H9 (cell line): ENCODE measurements at regions not wholly inside any gene's neighbourhood (a gene's known extent, or its start where the extent isn't known, plus 50 kb on each side); places are given as distances from the start of the nearest gene placed in this dataset.

Source experiments
- DNase-seq: peaks from one replicate; pipeline ENCODE4 v3.0.0-alpha.2; 2017
- H2AFZ ChIP-seq: one replicate; pipeline ENCODE4 v1.6.1; 2013; ENCODE audit warnings: mild to moderate bottlenecking, low read length, control low read depth, moderate library complexity
- H2AK5ac ChIP-seq: 2 replicates; pipeline ENCODE4 v1.6.1; 2013; ENCODE audit warnings: low read length, control low read depth, mixed read lengths; ENCODE audit not compliant: insufficient read length
- H2BK120ac ChIP-seq: one replicate; pipeline ENCODE4 v1.6.1; 2013; ENCODE audit warnings: low read depth, mild to moderate bottlenecking, low read length, control low read depth, inconsistent platforms; ENCODE audit not compliant: poor library complexity, severe bottlenecking
- H2BK12ac ChIP-seq: 2 replicates; pipeline ENCODE4 v1.6.1; 2013; ENCODE audit warnings: low read length, control low read depth, mixed read lengths, low read depth; ENCODE audit not compliant: insufficient read length
- H2BK15ac ChIP-seq: 2 replicates; pipeline ENCODE4 v1.6.1; 2013; ENCODE audit warnings: low read depth, low read length, control low read depth
- H2BK20ac ChIP-seq: one replicate; pipeline ENCODE4 v1.6.1; 2013; ENCODE audit warnings: low read depth, mild to moderate bottlenecking, low read length, control low read depth, inconsistent platforms; ENCODE audit not compliant: poor library complexity, severe bottlenecking
- H2BK5ac ChIP-seq: 2 replicates; pipeline ENCODE4 v1.6.1; 2013; ENCODE audit warnings: low read length, control low read depth, mixed read lengths; ENCODE audit not compliant: insufficient read length
- H3K14ac ChIP-seq: 2 replicates; pipeline ENCODE4 v1.6.1; 2013; ENCODE audit warnings: low read length, control low read depth; ENCODE audit not compliant: insufficient read depth
- H3K18ac ChIP-seq: 2 replicates; pipeline ENCODE4 v1.6.1; 2013; ENCODE audit warnings: low read depth, mild to moderate bottlenecking, mixed read lengths, low read length, control low read depth; ENCODE audit not compliant: insufficient read length
- H3K23ac ChIP-seq: 2 replicates; pipeline ENCODE4 v1.6.1; 2013; ENCODE audit warnings: low read length, control low read depth, mixed read lengths, low read depth; ENCODE audit not compliant: insufficient read length
- H3K23me2 ChIP-seq: 2 replicates; pipeline ENCODE4 v1.6.1; 2013; ENCODE audit warnings: low read depth, mild to moderate bottlenecking, mixed read lengths, low read length, control low read depth; ENCODE audit not compliant: insufficient read length, poor library complexity, severe bottlenecking
- H3K27ac ChIP-seq: 2 replicates; pipeline ENCODE4 v1.5.1; 2013; ENCODE audit warnings: low read length, control low read depth, mixed read lengths, low read depth; ENCODE audit not compliant: insufficient read length
- H3K27me3 ChIP-seq: 2 replicates; pipeline ENCODE4 v1.6.1; 2013; ENCODE audit warnings: low read length, control low read depth, inconsistent platforms; ENCODE audit not compliant: insufficient read depth
- H3K4ac ChIP-seq: 2 replicates; pipeline ENCODE4 v1.6.1; 2013; ENCODE audit warnings: low read depth, mild to moderate bottlenecking, control low read depth, inconsistent platforms, low read length, moderate library complexity
- H3K4me1 ChIP-seq: 2 replicates; pipeline ENCODE4 v1.6.1; 2013; ENCODE audit warnings: low read length, control low read depth, inconsistent platforms; ENCODE audit not compliant: insufficient read depth
- H3K4me2 ChIP-seq: 2 replicates; pipeline ENCODE4 v1.6.1; 2013; ENCODE audit warnings: low read length, control low read depth, mixed read lengths; ENCODE audit not compliant: insufficient read length, insufficient read depth
- H3K56ac ChIP-seq: 2 replicates; pipeline ENCODE4 v1.6.1; 2013; ENCODE audit warnings: low read depth, mild to moderate bottlenecking, mixed read lengths, low read length, control low read depth; ENCODE audit not compliant: insufficient read length
- H3K79me1 ChIP-seq: 2 replicates; pipeline ENCODE4 v1.6.1; 2013; ENCODE audit warnings: low read depth, mild to moderate bottlenecking, moderate library complexity, low read length, control low read depth, inconsistent platforms; ENCODE audit not compliant: insufficient read depth, poor library complexity, severe bottlenecking
- H3K79me2 ChIP-seq: 2 replicates; pipeline ENCODE4 v1.6.1; 2013; ENCODE audit warnings: low read length, control low read depth, inconsistent platforms; ENCODE audit not compliant: insufficient read depth
- H3K9ac ChIP-seq: 2 replicates; pipeline ENCODE4 v1.6.1; 2013; ENCODE audit warnings: low read length, control low read depth, mixed read lengths; ENCODE audit not compliant: insufficient read length; ENCODE audit errors: extremely low read depth
- H3K9me3 ChIP-seq: one replicate; pipeline ENCODE4 v1.6.1; 2013; ENCODE audit warnings: low read depth, low read length, inconsistent platforms; ENCODE audit not compliant: control insufficient read depth
- H3T11ph ChIP-seq: one replicate; pipeline ENCODE4 v1.6.1; 2013; ENCODE audit warnings: mild to moderate bottlenecking, low read length, control low read depth, inconsistent platforms
- H4K20me1 ChIP-seq: one replicate; pipeline ENCODE4 v1.6.1; 2013; ENCODE audit not compliant: control insufficient read depth, insufficient read length, insufficient read depth
- H4K5ac ChIP-seq: 2 replicates; pipeline ENCODE4 v1.6.1; 2013; ENCODE audit warnings: low read depth, mild to moderate bottlenecking, mixed read lengths, low read length, control low read depth; ENCODE audit not compliant: insufficient read length
- H4K8ac ChIP-seq: replicated peaks from 2 replicates; pipeline ENCODE4 v1.6.1; 2013; ENCODE audit warnings: low read length, control low read depth, mixed read lengths, low read depth; ENCODE audit not compliant: insufficient read length
- H4K91ac ChIP-seq: 2 replicates; pipeline ENCODE4 v1.6.1; 2013; ENCODE audit warnings: low read depth, mild to moderate bottlenecking, moderate library complexity, mixed read lengths, low read length, control low read depth; ENCODE audit not compliant: insufficient read length
- H3K27ac Mint-ChIP-seq, 3 experiments: 2 replicates in 2 of 3; 3 replicates in 1 of 3; pipeline ENCODE4 v1.8.0; 2020 to 2021; ENCODE audit warnings: mixed read lengths in 3 of 3, mild to moderate bottlenecking in 1 of 3, moderate library complexity in 1 of 3
- H3K27me3 Mint-ChIP-seq: 2 replicates; pipeline ENCODE4 v1.8.0; 2021; ENCODE audit warnings: low read depth, mild to moderate bottlenecking, moderate library complexity, mixed read lengths
- H3K36me3 Mint-ChIP-seq, 3 experiments: 2 replicates in 2 of 3; 3 replicates in 1 of 3; pipeline ENCODE4 v1.8.0; 2020 to 2021; ENCODE audit warnings: low read depth in 3 of 3, mixed read lengths in 3 of 3; ENCODE audit not compliant: insufficient read depth in 1 of 3
- H3K4me1 Mint-ChIP-seq, 2 experiments: 2 replicates each; pipeline ENCODE4 v1.8.0; 2020; ENCODE audit warnings: mixed read lengths in 2 of 2
- H3K4me3 Mint-ChIP-seq, 2 experiments: 2 replicates in 1 of 2; 3 replicates in 1 of 2; pipeline ENCODE4 v1.8.0; 2020 to 2021; ENCODE audit warnings: mild to moderate bottlenecking in 2 of 2, mixed read lengths in 2 of 2, moderate library complexity in 1 of 2
- H3K9me3 Mint-ChIP-seq, 2 experiments: 2 replicates in 1 of 2; 3 replicates in 1 of 2; pipeline ENCODE4 v1.8.0; 2020; ENCODE audit warnings: mild to moderate bottlenecking in 2 of 2, mixed read lengths in 2 of 2, moderate library complexity in 1 of 2
- CTCF ChIP-seq: fragments of 200-600 bp; sonication (generic); conservative IDR thresholded peaks from 3 replicates; pipeline ENCODE4 v1.8.0; 2021; ENCODE audit warnings: antibody characterized with exemption, mild to moderate bottlenecking
- WGBS: extraction: QIAGEN DNeasy Blood & Tissue Kit; methylation state at CpG from one replicate; pipeline ENCODE4 v1.1.7; 2013; ENCODE audit warnings: missing lambda C conversion rate, low lambda C conversion rate, mixed read lengths; ENCODE audit not compliant: insufficient read length; ENCODE audit errors: extremely low coverage; 5-methylcytosine and 5-hydroxymethylcytosine counted together

GRCh38 chr3:90054311-90054710 is 946.9 kb downstream of the EPHA3 start:
- no peaks in the 10 kb centered on the region for H3K27me3 ChIP-seq
- no peak overlapping the region for H3K56ac ChIP-seq
- no peaks in the 10 kb centered on the region for H3K9me3 ChIP-seq
- no peak overlapping the region for H2BK120ac ChIP-seq
- Mint-ChIP-seq H3K4me1 (peaks cover 0 to 2% of the 10 kb centered on the region in 2 experiments; a peak in 2 of 4 replicates), H3K27me3 (no peaks in the 10 kb centered on the region), H3K9me3 (peaks cover 6 to 7% of the 10 kb centered on the region in 2 experiments; a peak in 4 of 5 replicates), H3K27ac (no peak overlapping the region), H3K4me3 (no peak overlapping the region), H3K36me3 (peaks cover 4 to 9% (median 5%) of the 10 kb centered on the region in 3 experiments; a peak in 2 of 7 replicates)
- TF ChIP-seq CTCF = no peak
- no CpG with 5 or more reads among the region's 1 CpG for WGBS
- no peak overlapping the region for H2AFZ ChIP-seq
- H2BK12ac ChIP-seq = no peak overlapping the region
- DNase-seq = no peak
- no peak overlapping the region for H3K23ac ChIP-seq
- no peaks in the 10 kb centered on the region for H3K79me1 ChIP-seq
- no peak overlapping the region for H3K9ac ChIP-seq
- no peak overlapping the region for H2AK5ac ChIP-seq
- H3K27ac ChIP-seq = no peak overlapping the region
- H3K14ac ChIP-seq = no peak overlapping the region
- no peak overlapping the region for H2BK15ac ChIP-seq
- H3K18ac ChIP-seq = no peak overlapping the region
- no peak overlapping the region for H2BK20ac ChIP-seq
- no peak overlapping the region for H4K91ac ChIP-seq
- no peaks in the 10 kb centered on the region for H3K23me2 ChIP-seq
- no peaks in the 10 kb centered on the region for H4K20me1 ChIP-seq
- no peak overlapping the region for H3K4ac ChIP-seq
- no peaks in the 10 kb centered on the region for H3K79me2 ChIP-seq
- no peak overlapping the region for H4K5ac ChIP-seq
- no peak overlapping the region for H4K8ac ChIP-seq
- H2BK5ac ChIP-seq = no peak overlapping the region
- no peak overlapping the region for H3T11ph ChIP-seq
- no peaks in the 10 kb centered on the region for H3K4me1 ChIP-seq
- H3K4me2 ChIP-seq = no peak overlapping the region
